ENCODE measurements at regions not wholly inside any gene's neighbourhood (a gene's known extent, or its start where the extent isn't known, plus 50 kb on each side); places are given as distances from the start of the nearest gene placed in this dataset.
"Not testable (repeated sequence)": the region's sequence is repeated elsewhere in the genome, so short reads cannot be mapped to it uniquely, and the experiment has no call there.

- no peak for DNase-seq
These were observed 135.9 kb downstream of the ITGB8 start for GRCh38 chr7:20466543-20467021.

- DNase-seq, result no peak
These were observed 139.4 kb downstream of the ITGB8 start for GRCh38 chr7:20470082-20470481.

DNA sequence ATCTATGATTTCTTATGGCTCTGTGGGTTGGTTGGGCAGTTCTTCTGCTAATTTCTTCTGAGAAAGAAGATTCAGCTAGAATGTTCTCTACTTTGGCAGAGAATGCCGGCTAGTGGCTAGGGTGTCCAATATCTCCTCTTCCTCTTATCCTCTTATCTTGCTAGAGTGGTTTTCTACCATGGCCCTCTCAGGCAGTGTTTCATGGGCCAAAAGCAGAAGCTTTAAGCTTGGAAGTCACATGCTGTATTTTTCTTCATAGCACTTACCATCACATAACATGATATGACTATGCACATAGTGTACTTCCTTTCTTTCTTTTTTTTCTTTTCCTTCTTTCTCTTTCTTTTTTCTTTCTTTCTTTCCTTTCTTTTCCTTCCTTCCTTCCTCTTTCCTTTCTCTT is 140.0 kb downstream of the ITGB8 start:
- DNase-seq, result no peak

GRCh38 chr7:20474249-20474648 is 141.2 kb upstream of the ABCB5 start:
- DNase-seq, result no peak

GRCh38 chr7:20475756-20476155 is 139.7 kb upstream of the ABCB5 start:
- no peak for DNase-seq

GRCh38 chr7:20477067-20477466 is 138.4 kb upstream of the ABCB5 start:
- no peak for DNase-seq

GRCh38 chr7:20479706-20480105 is 135.8 kb upstream of the ABCB5 start:
- no peak for DNase-seq

GRCh38 chr7:20482071-20482470 is 133.4 kb upstream of the ABCB5 start:
- DNase-seq, result no peak

DNA sequence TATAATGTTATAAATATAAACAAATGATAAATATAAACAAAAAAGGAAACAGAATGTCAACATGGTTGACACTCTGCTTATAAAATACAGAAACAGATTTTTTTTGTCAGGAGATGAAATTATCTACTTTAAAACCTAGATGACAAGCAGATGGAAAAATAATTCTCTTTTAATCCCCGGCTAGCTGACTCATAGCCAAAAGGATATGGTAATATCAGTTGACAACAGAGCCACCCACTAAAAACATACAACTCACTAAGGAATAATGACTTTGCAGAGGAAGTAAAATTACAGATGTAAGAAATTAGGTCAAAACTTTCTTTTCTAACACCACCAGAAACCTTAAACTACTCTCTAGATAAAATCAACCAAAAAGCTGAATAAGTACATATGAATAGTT is 131.1 kb upstream of the ABCB5 start:
- no peak for DNase-seq

- no peak for DNase-seq
These were observed 126.6 kb upstream of the ABCB5 start for GRCh38 chr7:20488850-20489249.

DNA sequence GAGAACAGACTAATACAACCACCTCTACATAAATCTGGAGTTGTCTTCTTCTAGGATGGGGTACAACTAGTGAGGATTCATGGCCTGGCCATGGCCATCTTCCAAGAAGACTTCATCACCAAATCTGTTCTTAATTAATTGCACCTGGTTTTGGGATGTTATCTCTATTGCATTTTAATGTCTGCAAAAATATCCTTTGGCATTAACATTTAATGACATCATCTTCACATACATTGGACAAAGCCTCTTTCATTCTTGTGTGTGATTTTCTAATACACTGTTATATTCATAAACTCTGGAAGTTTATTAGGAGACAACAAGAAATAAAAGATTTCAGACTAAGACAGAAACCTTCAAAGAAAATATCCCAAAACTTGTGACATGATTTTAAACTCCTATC is 124.2 kb upstream of the ABCB5 start:
- no peak for DNase-seq

DNA sequence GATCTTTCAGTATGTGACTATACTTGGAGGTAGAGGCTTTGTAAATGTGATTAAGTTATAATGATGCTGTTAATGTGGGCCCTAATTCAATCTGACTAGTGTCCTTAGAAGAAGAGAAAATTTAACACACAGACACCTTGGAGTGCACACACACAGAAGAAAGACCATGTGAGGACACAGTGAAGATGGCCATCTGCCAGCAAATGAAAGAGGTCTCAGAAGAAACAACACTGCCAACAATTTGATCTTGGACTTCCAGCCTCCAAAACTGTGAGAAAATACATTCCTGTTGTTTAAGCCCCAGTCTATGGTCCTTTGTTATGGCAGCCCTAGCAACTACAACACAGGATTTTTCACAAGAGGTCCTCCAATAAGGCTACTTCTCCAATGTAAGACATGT is 120.9 kb upstream of the ABCB5 start:
- DNase-seq, result no peak

DNA sequence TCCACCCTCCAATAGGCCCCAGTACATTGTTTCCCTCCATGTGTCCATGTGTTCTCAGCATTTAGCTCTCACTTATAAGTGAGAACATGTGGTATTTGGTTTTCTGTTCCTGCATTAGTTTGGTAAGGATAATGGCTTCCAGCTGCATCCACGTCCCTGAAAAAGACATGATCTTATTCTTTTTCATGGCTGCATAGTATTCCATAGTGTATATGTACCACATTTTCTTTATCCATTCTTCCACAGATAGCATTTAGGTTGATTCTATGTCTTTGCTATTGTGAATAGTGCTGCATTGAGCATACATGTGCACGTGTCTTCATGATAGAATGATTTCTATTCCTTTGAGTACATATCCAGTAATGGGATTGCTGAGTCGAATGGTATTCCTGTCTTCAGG is 114.0 kb upstream of the ABCB5 start:
- DNase-seq, result not testable (repeated sequence)

GRCh38 chr7:20503278-20503950 is 112.1 kb upstream of the ABCB5 start:
- DNase-seq, result no peak

DNA sequence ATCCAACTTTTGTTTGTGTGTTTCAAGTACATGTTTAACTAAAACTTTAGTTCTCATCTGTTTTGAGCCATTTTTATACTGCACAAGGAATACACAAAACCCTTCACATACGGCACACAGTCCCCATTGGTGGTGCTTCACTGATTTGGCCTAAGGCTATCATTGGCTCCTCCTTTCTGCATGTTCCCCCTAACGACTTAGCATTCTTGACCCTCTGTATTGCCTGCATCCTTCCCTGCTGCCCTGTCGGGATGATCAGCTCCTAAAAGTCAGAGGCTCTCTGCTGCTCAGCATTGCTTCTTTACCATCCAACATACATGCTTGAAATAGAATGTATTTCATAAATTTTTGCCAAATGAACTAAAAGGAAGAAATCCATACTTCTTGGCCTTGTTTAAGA is 111.4 kb upstream of the ABCB5 start:
- no peak for DNase-seq

- DNase-seq, result no peak
These were observed 109.3 kb upstream of the ABCB5 start for GRCh38 chr7:20506175-20506574.

DNA sequence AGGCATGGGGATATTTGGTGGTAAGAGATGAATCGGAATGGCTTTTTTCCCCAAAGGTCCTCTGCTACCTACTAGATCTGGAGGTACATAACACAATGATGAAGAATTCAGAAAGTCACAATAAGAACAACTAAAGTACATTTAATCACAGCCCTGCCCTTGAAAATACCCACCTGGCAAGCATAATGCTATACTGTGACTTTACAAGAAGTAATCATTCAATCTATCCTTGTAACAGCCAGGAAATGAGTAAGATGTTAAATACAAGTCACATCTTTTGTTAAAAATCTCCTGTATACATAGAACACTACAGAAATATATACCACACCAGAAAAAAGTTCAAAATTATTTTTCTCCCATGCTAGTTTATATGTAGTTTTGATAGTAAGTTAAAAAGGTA is 108.3 kb upstream of the ABCB5 start:
- DNase-seq, result no peak

DNA sequence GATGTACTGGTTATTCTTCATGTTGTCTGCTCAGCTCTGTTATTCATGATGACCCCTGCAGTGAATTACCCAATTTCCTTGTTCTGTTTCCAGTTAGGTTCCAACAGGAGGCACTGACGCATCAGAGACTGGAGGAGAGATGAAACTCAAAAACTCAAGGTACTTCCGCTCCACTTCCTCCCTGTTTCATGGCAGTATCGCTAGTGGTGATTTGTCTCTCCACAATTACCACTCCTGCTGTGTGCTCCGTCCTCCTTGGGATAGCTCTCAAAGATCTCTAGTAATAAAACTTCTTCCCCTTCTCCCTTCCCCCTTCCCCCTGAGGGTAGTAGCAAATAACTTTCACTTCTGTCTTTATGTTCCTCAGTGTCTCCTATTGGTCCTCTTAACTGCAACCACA is 107.4 kb upstream of the ABCB5 start:
- no peak for DNase-seq

GRCh38 chr7:20509892-20510572 is 105.4 kb upstream of the ABCB5 start:
- no peak for DNase-seq

- no peak for DNase-seq
These were observed 104.9 kb upstream of the ABCB5 start for GRCh38 chr7:20510573-20510900.

DNA sequence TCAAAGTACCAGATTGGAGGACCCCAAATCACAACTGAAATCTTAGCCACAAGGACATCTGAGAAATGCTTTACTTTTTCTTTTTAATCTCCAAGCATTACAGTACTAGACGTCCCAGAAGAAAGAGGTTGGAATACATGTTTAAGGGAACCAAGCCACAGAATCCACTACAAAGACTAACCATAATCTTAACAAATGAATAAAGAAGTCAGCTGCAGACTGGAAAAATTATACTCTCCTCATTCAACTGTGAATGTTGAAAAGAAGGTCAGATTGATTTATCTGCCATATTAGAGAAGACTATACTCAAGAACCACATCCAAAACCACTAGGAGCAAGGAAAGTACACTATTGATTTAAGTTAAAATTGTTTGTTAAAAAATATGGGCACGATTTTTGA is 102.1 kb upstream of the ABCB5 start:
- DNase-seq, result no peak

DNA sequence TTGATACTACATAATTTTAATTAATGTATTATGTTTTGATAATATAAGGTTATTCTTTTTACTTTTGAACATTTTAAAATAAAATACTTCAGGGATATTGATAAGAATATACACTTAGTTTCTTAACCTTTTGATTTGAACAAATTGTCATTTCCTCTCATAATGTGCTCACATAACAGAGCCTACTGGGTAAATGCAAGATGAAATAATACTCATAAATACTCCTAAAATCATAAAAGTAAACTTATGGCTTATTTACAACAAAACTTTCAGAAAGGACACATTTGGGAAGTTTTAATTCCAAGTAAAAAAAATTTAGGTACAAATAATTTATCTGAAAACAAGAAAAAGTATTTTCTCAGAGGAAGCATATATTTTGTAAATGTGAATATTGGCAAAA is 101.6 kb upstream of the ABCB5 start:
- DNase-seq, result no peak

DNA sequence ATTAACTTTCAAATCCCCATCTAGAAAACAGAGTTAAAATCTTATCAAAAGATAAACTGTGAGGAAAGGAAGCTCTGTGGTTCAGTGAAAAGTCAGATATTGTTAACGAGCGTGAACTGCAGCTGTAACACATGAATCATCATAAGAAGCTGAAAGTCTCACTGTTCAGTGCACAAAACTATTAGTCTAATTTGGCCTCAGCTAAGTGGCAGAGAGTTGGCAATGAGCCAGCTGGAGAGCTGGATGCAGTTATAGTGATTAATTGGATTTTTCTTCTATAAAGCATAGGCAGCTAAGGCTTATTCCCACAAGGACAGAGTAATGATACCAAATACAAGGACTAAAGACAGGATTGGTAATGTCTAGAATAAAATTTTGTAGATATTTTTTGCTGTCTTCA is 101.1 kb upstream of the ABCB5 start:
- DNase-seq, result peak; percentile 44

DNA sequence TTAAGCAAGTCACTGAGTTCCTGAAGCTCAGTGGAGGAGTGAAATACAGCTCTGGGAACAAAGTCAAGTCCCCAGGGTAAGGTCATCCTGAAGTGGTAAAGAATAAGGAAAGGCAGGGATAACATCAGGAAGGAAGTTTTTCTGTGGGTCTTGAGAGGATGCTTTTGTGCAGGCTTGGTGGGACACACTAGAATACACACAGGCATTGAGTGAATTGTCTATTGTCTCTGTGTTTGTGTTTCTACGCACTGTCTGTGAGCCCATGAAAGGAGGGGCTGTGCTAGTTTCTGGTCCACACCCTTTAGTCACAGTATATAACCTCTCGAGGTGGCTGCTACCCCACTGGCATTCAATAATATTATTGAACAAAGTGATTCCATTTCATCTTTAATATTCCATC is 95.8 kb upstream of the ABCB5 start:
- no peak for DNase-seq

DNA sequence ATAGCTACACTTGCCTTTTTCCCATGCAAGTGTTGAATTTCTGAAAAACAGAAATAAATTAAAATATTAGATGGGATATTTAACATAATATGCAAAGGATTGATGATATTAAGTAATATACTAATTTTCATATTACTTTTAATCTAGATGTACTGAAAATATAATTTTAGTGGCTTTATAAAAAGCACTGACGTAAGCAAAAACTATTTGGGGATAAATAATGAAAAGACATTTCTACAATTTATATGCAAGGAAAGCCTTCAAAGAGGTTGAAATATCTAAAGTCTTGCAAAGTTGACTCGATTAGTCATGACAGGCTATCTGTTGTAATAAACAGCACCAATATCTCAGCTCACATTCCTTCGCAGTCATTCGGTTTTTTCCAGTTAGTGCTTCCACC is 94.9 kb upstream of the ABCB5 start:
- no peak for DNase-seq

Measured in DMS 273 treated with DMSO at 0.1 percent for 48 hours (cell line).